Amniotic epithelial cell (primary cell): ENCODE measurements at regions not wholly inside any gene's neighbourhood (a gene's known extent, or its start where the extent isn't known, plus 50 kb on each side); places are given as distances from the start of the nearest gene placed in this dataset.

ENCODE experiments used
- DNase-seq: peaks from one replicate; pipeline ENCODE4 v3.0.0-alpha.2; 2010; ENCODE audit warnings: low read depth

DNA sequence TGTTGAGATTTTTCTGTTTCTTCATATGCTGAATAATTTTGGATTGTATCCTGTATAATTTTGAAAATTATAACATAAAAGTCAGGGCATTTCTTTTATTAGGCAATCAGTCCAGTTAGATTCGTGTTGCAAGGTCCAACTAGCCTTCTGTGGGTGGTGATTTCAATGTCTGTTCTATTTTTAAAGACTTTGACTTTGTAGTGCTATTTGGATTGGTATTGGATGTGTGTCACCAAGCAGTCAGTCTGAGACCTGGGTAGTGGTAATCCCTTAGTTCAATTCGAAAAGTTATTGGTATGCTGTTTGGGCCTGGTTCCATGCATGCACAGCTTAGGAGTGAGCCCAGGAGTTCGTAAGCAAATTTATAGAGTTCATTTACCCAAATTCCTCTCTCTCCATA, 82.2 kb downstream of the EPDR1 start:
- no peak for DNase-seq

DNA sequence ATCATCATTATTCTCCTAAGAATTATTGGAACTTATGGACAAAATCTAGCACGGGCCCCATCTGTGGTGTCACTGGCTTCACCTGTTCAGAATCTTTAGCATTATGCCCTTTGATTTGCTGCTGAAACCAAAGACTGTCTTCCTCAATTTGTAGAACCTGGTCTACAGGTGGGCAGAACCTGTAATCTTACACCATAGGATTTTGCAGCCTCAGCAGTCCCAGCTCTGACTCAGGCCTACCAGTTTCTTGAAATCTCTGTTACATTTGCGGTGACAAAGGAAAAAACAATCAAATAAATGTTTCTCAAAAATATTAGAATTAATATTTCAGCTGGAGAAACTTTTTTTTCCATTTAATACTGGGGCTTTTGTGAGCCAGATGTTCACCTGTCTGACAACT, 86.1 kb downstream of the EPDR1 start:
- DNase-seq: no peak

DNA sequence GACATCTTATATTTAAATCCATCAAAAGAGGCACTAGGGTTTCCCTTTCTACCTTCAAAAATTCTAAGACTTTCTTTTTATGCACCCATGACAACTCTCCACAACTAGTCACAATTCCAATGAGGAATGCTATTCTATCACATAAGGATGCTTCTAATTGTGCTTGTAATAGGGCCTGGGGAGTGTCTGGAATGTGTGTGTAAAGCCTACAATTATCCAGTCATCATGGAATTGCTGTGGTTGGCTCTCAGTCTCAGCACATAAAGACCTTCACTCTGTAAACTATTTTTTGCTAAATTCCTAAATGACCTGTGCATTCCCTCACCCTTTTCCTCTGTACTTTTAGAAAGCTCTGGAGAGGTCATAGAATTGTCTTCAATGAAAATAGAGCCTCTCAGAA, 86.7 kb downstream of the EPDR1 start:
- DNase-seq: no peak

DNA sequence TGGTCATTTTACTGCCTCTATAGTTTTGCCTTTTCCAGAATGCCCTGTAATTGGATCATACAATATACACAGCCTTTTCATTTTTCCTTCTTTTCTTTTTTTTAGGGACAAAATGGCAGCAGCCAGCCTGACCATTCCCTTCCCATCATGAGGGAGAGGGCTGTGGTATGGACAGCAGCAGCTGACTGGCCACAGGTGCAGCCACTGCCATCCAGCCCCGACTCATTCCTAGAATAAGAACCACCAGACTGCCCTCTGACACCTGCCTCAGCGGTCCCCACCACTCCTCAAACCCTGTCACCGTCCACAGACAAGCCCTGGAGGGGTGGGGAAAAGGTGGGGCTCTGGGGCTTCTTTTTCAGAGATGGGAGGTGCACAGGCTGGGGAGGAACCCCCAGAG, 92.8 kb downstream of the EPDR1 start:
- DNase-seq: no peak

DNA sequence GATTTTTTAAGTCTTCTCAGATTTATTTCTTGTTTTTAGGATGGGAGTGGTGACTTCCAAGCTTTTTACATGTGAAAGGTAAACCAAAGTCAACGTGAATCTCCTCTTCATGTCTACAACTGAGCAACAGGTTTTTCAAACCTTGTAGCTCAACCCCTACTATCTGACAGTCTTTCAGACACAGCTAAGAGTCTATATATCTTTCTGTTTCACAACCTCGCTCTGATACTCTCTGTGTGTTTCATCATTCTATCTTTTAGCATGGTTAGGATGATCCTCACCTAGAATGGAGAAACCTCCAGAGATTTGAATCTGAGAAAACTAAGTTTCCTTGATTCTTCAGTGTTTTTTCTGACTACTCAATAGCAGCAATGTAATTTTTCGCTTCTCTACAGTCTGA, 96.1 kb downstream of the EPDR1 start:
- no peak for DNase-seq

DNA sequence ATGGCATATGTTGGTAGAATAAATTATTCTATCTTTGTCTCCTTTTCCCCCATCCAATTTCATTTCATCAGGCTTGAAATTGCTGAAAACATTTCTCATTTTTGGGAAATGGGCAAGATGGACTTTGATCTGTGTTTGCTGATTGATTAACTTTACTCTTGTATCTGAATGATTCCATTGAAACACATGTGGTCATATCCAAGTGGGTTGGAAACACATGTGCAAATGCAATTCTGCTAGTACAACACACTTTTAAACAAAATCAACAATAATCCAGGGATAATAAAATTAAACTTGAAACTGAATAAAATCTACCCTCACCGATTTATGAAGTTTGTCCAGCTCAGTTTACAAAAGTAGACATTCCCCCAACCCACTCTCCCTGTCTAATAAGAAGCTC, 96.9 kb downstream of the EPDR1 start:
- no peak for DNase-seq

DNA sequence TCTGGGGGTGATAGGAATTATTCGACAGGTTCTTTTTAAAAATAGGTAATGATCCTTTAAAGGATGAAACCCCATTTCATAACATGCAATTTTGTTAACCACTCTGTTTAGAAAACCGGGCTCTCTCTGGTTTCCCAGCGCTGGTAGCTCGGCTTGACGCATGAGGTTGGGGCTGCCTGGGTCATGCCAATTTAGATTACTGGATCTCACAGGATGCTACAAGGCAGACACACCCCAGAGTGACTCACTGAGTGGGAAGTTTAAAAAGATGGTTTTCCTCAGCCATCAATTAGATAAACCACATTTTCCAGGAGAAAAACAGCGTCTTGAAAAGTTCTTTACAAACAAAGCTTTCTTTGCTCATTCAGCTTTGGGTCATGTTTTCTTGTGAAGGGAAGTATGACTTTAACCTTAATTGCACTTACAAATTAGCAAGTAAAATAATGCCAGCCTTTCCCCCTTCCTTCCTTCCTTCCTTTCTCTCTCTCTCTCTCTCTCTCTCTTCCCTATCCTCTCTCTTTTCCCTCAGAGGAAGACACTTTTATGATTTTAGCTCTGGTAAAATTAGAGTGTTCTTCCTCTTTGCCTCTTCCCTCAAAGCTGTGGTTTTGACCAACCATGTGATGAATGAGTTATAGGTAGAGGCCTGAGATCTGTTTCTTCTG, 99.8 kb downstream of the EPDR1 start:
- no peak for DNase-seq

DNA sequence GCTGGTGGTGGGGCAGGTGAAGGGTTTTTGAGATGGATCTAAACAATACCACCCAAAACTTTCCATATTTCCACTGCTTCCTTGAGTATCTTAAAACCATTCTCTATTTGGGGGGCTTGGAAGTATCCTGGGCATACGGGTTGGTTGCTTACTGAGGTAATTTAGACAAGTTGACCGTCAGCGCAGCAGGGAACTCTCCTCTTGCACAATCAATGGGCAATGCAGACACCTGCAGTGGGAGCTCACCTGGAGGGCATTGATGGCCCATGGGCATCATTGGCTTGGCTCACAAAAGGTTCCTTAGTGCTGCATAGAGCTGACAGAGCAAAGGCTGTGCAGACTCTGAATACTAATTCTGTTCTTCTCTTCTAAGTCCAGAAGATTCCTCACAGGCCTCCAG, 101.5 kb downstream of the EPDR1 start:
- no peak for DNase-seq

DNA sequence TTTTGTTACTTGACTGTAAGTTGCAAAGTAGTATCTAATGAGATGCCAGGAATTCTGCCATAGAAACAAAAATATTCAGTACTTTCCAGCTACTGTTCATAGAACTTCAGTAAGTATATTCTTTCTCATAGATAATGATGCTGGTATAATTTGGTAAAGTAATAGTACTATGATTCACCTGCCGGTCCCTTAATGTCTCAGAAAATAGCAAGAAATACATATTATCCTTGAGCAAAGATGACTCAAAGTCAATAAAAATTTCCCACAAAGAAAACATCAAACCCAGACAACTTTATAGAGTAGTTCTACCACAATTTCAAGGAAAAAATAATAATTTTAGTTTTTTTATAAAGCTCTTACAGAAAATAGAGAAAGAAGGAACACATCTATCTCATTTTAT, 105.4 kb downstream of the EPDR1 start:
- no peak for DNase-seq

DNA sequence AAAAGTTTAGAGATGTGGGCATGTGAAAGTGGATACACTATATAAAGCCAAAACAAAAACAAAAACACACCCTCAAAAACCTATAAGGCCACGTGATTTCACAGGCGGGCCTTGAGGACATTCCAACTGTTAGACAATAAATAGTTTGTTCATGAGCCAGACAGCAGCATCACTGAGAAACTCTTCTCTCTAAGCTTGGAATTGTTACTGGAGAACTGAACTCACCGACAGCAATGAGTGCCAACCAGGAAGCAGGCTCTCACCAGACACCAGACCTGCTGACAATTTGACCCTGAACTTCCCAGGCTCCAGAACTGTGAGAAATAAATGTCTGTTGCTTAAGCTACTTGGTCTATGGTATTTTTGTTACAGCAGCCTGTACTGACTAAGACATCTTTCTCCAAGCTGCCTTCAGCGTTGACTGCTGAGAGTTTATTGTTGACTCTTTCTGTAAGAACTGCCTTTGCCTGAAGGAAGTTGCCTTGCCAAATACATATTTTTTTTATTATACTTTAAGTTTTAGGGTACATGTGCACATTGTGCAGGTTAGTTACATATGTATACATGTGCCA, 107.5 kb downstream of the EPDR1 start:
- DNase-seq: no peak

DNA sequence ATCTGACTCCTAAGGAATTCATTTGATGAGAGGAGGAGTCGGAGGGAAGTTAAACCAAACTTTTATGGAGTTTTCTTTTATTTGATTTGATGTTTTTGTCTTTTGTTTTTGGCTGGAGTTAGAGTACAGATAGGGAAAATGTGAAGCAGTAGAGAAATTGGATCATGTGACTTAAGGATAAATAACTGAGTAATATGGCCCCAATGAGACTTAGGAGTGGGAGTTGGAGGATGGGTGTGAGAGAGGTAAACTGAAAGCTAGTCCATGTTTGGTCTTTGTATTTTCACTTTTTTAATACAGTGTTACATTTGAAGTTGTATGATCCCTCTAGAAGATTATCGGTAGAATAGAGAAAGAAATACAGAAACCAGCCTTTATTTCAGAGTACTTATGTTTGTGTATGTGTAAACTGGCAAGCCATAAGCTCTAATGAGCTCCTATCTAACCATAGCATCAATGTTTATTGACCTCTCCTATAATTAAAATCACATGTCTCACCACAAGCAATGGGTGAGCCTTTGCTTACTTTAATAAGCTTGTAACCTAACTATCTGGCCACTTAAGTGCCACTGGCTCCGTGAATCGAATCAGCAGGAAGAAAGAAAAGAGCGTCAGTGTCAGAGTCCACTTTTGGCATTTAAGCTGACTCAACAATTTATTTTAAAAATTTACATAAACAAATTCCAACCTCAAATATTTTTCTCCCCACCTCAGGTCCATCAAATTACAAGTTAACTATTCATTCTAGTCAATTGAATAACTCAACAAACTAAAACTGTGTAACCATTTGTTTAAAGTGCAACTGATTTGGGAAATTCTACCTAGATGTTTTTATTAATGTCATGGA, 113.8 kb downstream of the EPDR1 start:
- DNase-seq: no peak

DNA sequence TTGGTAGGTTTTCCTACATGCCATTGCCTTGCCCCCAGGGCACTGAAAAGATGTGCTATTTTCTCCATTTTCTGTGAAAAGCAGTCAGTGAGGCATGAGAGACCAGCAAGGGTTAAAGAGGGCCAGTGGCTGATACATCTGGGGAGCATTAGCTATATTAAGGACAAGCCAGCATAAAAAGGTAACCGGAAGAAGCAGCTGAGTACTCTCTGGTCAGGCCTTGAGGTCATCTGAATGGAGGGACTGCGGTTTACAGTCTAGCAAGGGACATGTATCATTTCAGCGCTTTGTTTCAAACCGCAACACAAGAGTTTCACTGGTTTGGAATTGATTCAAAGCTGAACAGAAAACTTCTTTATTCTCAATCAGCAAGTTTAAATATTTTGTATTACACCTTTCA, 120.4 kb downstream of the EPDR1 start:
- DNase-seq: no peak

DNA sequence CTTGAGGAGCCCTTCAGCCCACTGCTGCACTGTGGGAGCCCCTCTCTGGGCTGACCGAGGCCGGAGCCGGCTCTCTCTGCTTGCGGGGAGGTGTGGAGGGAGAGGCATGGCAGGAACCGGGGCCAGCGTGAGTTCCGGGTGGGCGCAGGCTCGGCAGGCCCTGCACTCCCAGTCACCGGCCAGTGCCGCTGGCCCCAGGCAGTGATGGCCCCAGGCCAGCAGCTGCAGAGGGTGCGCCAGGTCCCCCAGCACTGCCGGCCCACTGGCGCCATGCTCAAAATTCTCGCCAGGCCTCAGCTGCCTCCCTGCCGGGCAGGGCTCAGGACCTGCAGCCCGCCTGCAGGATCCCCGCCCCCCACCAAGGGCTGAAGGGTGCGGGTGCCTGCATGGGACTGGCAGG, 128.4 kb upstream of the STARD3NL start:
- DNase-seq: no peak

DNA sequence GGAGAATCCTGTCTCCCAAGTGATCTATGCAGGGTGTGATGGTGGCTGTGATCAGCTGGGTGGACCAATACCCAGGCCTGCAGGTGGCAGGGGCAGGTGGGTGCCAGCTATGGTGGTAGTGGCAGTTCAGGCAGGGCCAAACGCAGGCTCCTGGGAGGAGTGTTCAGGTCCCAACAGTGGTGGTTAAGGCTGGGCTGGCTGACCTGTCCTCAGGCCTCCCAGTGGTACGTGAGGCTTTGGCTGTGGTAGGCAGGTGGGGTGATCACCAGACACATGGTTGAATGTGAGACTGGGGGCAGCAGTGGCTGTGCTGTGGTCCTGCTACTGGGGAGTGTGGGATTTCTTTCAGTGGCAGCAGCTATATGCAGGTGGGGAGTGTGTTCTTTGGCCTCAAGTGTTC, 126.7 kb upstream of the STARD3NL start:
- no peak for DNase-seq

DNA sequence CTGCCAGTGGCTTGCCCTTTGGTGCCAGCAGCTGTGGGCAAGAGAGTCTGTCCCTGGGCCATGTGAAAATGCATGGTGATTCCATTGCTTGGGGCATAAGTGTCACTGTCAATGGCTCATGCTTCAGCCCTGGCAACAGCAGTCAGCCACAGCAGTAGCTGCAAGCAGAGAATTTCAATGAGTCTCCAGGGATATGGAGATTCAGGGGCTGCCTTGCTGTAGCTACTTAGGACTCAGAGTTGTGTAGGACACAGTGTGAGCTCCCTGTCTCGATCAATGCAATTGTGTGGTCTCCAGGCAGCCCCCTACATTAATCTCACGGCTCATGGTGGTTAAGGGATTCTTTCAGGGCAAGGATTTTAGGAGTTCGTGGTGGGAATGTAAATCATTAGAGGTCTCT, 126.3 kb upstream of the STARD3NL start:
- DNase-seq: no peak

DNA sequence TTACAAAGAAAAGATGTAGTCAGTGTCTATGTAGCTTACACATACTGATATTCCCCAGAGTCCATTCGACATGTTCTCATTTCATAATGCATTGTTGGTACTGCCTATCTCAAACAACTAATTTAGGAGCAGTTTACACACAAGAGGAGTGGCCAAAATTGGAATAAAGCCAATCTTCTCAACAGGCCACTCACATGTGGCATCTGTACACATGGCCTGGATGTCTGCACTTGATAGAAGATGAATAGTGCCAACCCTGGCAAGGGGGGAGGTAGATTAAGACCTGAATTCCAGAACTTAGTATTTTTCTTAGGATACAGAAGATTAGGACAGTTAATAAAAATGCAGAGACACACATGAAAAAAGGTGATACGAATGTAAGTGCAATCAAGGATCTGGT, 125.3 kb upstream of the STARD3NL start:
- no peak for DNase-seq

DNA sequence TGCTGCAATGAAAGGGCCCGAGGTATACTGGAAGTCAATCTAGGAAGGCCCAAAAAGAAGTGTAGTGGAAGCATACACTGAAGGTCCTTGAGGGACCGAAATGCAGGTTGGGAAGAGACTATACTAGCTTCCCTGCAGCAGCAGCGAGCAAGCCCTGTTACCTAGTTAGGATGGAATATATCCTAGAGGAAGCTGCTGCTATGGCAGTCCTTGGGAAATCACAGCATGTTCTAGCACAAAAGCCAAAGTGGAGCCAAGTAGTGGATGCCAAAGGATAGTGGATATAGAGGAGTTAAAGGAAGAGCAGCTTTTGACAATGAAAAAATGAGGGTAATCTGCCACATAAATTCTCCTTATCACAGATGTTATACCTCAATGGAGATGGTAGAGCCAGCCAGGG, 123.8 kb upstream of the STARD3NL start:
- no peak for DNase-seq

DNA sequence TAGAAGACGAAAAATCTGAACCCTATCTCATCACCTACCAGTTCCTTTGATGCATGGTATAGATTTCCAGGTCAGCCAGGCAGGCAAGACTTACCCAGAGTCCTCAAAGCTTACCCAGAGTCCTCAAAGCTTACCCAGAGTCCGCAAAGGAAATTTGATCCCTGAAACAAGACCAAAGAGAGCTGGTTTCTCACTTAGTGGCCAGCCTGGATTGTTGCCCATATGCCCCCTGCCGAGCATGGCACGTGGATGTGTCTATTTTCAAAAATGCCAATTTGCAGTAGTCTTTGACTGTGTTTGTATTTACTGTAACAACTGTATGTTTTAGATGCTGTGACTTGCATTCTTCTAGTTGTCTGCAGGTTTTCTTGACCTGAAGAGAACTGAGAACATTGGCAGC, 120.2 kb upstream of the STARD3NL start:
- no peak for DNase-seq

DNA sequence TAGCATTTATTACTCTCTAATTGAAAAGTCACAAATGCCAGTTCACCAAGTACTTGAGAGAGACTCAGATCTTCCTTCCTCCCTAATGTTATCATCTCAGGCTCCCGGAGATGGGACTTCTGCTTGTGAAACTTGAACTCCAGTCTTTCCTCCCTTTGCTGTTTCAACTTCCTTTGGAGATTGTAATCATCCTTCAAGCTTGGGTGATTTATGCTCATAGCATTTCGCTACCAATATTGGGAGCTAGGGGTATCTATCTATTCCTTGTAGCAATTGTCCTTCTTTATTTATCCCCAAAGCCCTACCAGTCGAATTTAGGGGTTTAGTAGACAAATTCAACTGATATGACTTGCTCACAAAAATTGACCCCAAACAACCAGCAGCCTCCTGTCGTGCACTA, 117.9 kb upstream of the STARD3NL start:
- DNase-seq: no peak

DNA sequence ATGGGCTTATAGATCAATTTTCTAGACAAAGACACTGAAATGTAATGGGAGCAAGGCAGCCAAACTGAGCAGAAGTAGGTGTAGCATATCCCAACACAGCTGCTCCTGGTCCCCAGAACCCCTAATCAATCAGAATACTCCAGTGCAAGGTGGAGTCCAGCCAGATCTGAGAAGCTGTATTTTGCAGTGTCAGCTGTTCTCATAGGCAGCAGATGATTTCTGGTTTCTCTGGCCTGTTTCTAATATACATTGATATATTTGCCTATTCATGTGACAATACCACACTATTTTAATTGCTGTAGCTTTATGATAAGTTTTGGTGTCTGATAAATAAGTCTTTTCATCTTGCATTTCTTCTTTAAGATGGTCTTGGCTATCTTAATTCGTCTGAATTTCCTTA, 117.4 kb upstream of the STARD3NL start:
- no peak for DNase-seq

DNA sequence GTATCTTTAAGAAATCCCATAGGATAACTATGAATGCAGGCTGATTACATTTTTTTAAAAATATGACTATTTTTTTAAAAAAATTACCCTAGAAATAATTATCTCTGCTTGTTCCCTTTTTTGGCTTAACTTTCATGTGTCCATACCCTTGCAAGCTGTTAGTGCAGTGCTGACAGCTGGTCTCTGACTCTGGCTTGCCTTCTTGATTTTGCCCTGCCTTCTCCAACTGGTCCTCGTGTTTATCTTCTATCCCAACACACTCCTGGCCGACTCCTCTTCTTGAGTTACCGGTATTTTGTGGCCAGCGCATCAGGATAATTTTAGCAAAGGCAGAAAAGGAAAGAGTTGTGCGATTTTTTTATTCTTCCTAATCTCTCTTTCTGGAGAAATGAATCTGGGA, 111.7 kb upstream of the STARD3NL start:
- DNase-seq: no peak

DNA sequence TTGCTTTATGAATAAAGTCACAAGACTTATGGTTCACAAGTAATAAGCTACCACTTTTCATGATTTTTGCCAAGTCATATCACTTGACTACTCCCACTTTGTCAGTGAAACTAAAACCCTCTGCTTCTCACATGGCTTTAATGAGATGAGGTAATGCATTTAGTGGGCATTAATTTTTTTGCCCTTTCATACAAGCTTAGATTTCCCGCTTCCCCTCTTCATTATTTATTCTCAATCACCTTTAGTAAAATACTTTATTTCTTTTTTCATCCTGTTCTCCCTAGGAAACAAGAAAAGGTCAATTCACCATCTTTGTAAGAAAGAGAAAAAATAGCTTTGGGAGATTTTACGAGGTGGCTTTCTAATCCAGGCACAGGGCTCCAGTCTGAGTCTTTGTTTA, 109.6 kb upstream of the STARD3NL start:
- DNase-seq: no peak

DNA sequence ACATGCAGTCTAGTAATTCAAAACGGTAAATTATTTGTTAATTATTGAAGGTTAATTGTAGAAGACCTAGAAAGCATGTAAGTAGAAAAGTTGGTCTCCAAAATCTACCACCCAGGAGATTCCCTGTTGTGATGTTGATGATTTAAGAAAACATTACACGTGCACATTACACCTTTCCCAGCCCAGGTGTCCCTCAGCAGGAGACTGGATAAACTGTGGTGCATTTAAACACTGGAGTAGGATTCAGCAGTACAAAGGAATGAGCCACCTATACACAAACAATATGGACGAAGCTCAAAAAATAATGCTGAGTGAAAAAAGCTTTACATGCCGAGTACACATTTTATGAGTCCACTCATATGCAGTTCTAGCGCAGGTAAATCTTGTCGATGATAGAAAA, 109.0 kb upstream of the STARD3NL start:
- DNase-seq: no peak

DNA sequence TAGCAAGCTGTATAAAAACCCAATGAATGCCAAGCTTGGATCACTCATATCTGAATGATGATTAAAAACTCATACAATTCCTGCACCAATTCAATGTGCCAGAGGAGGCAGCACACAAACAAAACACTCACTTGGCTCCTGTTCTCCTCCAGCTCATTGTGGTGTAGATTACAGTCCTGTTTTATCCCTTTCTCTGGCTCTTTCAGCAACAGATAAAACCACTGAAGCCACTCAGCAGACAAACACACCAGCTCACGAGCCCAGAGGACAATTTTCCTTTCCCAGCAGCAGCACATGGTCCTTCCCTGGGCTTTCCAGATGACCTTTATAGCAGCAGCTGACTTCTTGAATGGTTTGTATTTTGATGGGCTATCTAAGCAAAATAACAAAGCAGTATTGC, 107.3 kb upstream of the STARD3NL start:
- DNase-seq: no peak
